ENCODE measurements at regions not wholly inside any gene's neighbourhood (a gene's known extent, or its start where the extent isn't known, plus 50 kb on each side); places are given as distances from the start of the nearest gene placed in this dataset.
A peak's percentile ranks its signal among the peaks of the same experiment; 100 is the strongest.

DNA sequence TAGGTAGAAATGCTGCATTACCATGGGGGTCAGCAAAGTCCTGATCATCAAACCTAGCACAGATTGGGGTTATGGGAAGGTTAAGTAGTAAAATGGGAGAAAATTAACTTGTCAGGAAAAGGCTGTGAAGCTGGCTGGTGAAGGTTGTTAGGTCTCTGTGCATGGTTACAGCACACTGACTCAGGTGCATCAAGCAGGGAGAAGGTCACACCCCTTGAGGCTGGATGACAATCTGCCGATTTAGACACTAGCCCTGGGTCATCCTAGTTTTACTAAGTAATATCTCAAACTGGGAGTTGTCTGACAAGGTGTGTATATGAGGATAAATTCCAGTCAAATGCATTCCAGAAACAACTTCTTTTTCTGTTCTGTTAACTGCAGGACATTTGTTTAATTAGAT is 271.1 kb upstream of the LRIG3 start:
- H3K9me3 Mint-ChIP-seq, result no peaks in the 10 kb centered on the region
- H3K27ac Mint-ChIP-seq, result no peak overlapping the region
- H3K36me3 Mint-ChIP-seq (ENCODE audit: low read depth), result no peaks in the 10 kb centered on the region
- no peaks in the 10 kb centered on the region for H3K4me1 Mint-ChIP-seq (ENCODE audit: low read depth)
- no peak overlapping the region for H3K4me3 Mint-ChIP-seq
- H3K4me1 ChIP-seq (ENCODE audit: insufficient read depth, low read length), result no peaks in the 10 kb centered on the region
- no peaks in the 10 kb centered on the region for H3K27me3 ChIP-seq (ENCODE audit: control insufficient read depth in 1 of 2, insufficient read depth in 2 of 2, low read length in 2 of 2)
- POLR2A ChIA-PET, result no interaction called here
- no peaks in the 10 kb centered on the region for H3K27me3 Mint-ChIP-seq
- intact Hi-C loops (cut with DNase I, micrococcal nuclease), result no loop called here
- DNase-seq, result no peak
- TF ChIP-seq, protein P1, sequence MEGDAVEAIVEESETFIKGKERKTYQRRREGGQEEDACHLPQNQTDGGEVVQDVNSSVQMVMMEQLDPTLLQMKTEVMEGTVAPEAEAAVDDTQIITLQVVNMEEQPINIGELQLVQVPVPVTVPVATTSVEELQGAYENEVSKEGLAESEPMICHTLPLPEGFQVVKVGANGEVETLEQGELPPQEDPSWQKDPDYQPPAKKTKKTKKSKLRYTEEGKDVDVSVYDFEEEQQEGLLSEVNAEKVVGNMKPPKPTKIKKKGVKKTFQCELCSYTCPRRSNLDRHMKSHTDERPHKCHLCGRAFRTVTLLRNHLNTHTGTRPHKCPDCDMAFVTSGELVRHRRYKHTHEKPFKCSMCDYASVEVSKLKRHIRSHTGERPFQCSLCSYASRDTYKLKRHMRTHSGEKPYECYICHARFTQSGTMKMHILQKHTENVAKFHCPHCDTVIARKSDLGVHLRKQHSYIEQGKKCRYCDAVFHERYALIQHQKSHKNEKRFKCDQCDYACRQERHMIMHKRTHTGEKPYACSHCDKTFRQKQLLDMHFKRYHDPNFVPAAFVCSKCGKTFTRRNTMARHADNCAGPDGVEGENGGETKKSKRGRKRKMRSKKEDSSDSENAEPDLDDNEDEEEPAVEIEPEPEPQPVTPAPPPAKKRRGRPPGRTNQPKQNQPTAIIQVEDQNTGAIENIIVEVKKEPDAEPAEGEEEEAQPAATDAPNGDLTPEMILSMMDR (IDR thresholded peaks at IDR 0.05), result no peak
- no peak for ATAC-seq (ENCODE audit: poor library complexity)
- H3K4me3 ChIP-seq (ENCODE audit: low read length), result no peak overlapping the region
- no peak overlapping the region for H3K27ac ChIP-seq (ENCODE audit: low read depth in 1 of 2, low read length in 2 of 2)
- H3K9me3 ChIP-seq (ENCODE audit: control insufficient read depth in 1 of 2, insufficient read depth in 1 of 2, low read length in 2 of 2), result peaks cover 4% of the 10 kb centered on the region in 2 experiments
- CTCF ChIA-PET, result no interaction called here
- no peaks in the 10 kb centered on the region for H3K36me3 ChIP-seq (ENCODE audit: insufficient read depth, low read length)

DNA sequence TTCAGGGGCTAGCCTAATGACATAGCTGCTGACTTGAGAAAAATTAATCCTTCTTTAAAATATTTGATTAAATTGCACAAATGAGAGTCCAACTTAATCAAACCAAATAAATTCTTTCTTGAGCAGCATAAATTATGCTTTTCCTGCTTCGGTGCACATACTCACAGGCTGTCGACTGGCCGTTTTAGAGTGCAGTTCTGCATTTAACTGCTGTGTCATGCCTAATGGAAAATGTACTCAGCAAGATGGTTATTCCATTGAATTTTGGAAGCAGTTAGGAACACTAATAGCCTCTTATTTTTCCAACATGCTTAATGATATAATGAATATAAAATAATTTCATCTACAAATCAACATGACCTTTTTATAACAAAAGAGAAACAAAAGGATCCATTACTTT is 266.1 kb upstream of the LRIG3 start:
- Mint-ChIP-seq H3K36me3 (ENCODE audit: low read depth) (no peaks in the 10 kb centered on the region), H3K4me3 (no peak overlapping the region), H3K27ac (no peak overlapping the region), H3K9me3 (no peaks in the 10 kb centered on the region), H3K4me1 (ENCODE audit: low read depth) (no peaks in the 10 kb centered on the region), H3K27me3 (no peaks in the 10 kb centered on the region)
- Histone ChIP-seq H3K9me3 (ENCODE audit: control insufficient read depth in 1 of 2, insufficient read depth in 1 of 2, low read length in 2 of 2) (peaks cover 0 to 4% of the 10 kb centered on the region in 2 experiments), H3K27me3 (ENCODE audit: control insufficient read depth in 1 of 2, insufficient read depth in 2 of 2, low read length in 2 of 2) (no peaks in the 10 kb centered on the region), H3K27ac (ENCODE audit: low read depth in 1 of 2, low read length in 2 of 2) (no peak overlapping the region), H3K36me3 (ENCODE audit: insufficient read depth, low read length) (no peaks in the 10 kb centered on the region), H3K4me3 (ENCODE audit: low read length) (no peak overlapping the region), H3K4me1 (ENCODE audit: insufficient read depth, low read length) (no peaks in the 10 kb centered on the region)
- ChIA-PET POLR2A (no interaction called here), CTCF (no interaction called here)
- no peak for ATAC-seq (ENCODE audit: poor library complexity)
- TF ChIP-seq, protein P1 (IDR thresholded peaks at IDR 0.05), result no peak
- intact Hi-C loops (cut with DNase I, micrococcal nuclease), result no loop called here
- no peak for DNase-seq

DNA sequence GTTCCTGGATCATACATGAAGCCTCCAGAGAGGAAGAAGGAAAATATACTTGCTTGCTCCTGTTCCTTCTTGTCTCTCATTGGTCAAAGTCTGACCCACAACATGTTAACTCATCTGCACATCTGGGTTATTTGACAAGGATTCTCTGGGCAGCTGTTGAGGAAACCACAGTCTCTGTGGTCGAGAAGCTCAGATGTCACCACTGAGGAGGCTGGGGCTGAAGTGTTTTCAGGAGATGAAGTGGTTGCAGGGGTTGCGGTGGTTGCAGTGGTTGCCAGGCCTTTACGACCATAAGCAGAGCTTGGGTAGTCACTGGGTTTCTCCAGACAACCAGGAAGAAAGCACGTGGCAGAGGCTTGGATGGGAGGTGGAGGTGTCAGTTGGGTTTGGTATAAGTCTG is 265.0 kb upstream of the LRIG3 start:
- no peaks in the 10 kb centered on the region for H3K4me1 ChIP-seq (ENCODE audit: insufficient read depth, low read length)
- DNase-seq (peak in 2 of 14 experiments; percentile 2 to 5), ATAC-seq (ENCODE audit: poor library complexity) (no peak)
- no peak overlapping the region for H3K27ac ChIP-seq (ENCODE audit: low read depth in 1 of 2, low read length in 2 of 2)
- no peaks in the 10 kb centered on the region for H3K4me1 Mint-ChIP-seq (ENCODE audit: low read depth)
- no peaks in the 10 kb centered on the region for H3K9me3 Mint-ChIP-seq
- no peak overlapping the region for H3K4me3 Mint-ChIP-seq
- H3K36me3 Mint-ChIP-seq (ENCODE audit: low read depth), result no peaks in the 10 kb centered on the region
- H3K36me3 ChIP-seq (ENCODE audit: insufficient read depth, low read length), result no peaks in the 10 kb centered on the region
- POLR2A ChIA-PET, result interaction anchor here (0.6 kb wide), 1 partner anchor 240 kb away, joined by 4 read pairs; no protein-coding TSS in a partner anchor
- no peak overlapping the region for H3K27ac Mint-ChIP-seq
- CTCF ChIA-PET, result no interaction called here
- TF ChIP-seq, protein P1 (IDR thresholded peaks at IDR 0.05), result no peak
- no peaks in the 10 kb centered on the region for H3K27me3 Mint-ChIP-seq
- peaks cover 0 to 4% of the 10 kb centered on the region in 2 experiments for H3K9me3 ChIP-seq (ENCODE audit: control insufficient read depth in 1 of 2, insufficient read depth in 1 of 2, low read length in 2 of 2)
- intact Hi-C loops (cut with DNase I, micrococcal nuclease), result no loop called here
- no peaks in the 10 kb centered on the region for H3K27me3 ChIP-seq (ENCODE audit: control insufficient read depth in 1 of 2, insufficient read depth in 2 of 2, low read length in 2 of 2)
- H3K4me3 ChIP-seq (ENCODE audit: low read length), result no peak overlapping the region
